Mesendoderm (in vitro differentiated cells): ENCODE measurements at regions not wholly inside any gene's neighbourhood (a gene's known extent, or its start where the extent isn't known, plus 50 kb on each side); places are given as distances from the start of the nearest gene placed in this dataset.

ENCODE experiments used
- DNase-seq: peaks from one replicate; pipeline ENCODE4 v3.0.0; 2013
- H2AK5ac ChIP-seq: 2 replicates; pipeline ENCODE4 v1.6.1; 2013; ENCODE audit warnings: low read length, inconsistent platforms
- H2BK120ac ChIP-seq: 2 replicates; pipeline ENCODE4 v1.6.1; 2013; ENCODE audit warnings: low read depth, mild to moderate bottlenecking, low read length, moderate library complexity, mixed read lengths
- H2BK15ac ChIP-seq: replicated peaks from 2 replicates; pipeline ENCODE4 v1.6.1; 2013; ENCODE audit warnings: low read depth, mild to moderate bottlenecking, moderate library complexity
- H2BK5ac ChIP-seq: 2 replicates; pipeline ENCODE4 v1.6.1; 2013; ENCODE audit warnings: low read length, inconsistent platforms
- H3K18ac ChIP-seq: 2 replicates; pipeline ENCODE4 v1.6.1; 2013; ENCODE audit warnings: mild to moderate bottlenecking, low read length, mixed read lengths
- H3K23ac ChIP-seq: one replicate; pipeline ENCODE4 v1.6.1; 2013; ENCODE audit warnings: low read length
- H3K27ac ChIP-seq: 2 replicates; pipeline ENCODE4 v1.5.1; 2013; ENCODE audit warnings: low read depth, mild to moderate bottlenecking, inconsistent platforms, low read length, moderate library complexity
- H3K27me3 ChIP-seq: 2 replicates; pipeline ENCODE4 v1.6.1; 2013; ENCODE audit warnings: low read length, control low read depth, mild to moderate bottlenecking, inconsistent platforms; ENCODE audit not compliant: insufficient read depth, poor library complexity
- H3K36me3 ChIP-seq: 2 replicates; pipeline ENCODE4 v1.6.1; 2013; ENCODE audit warnings: low read length, inconsistent platforms; ENCODE audit not compliant: control insufficient read depth, insufficient read depth
- H3K4ac ChIP-seq: one replicate; pipeline ENCODE4 v1.6.1; 2013; ENCODE audit warnings: low read depth, mild to moderate bottlenecking, low read length, moderate library complexity
- H3K4me1 ChIP-seq: 2 replicates; pipeline ENCODE4 v1.6.1; 2013; ENCODE audit warnings: low read depth, low read length, inconsistent platforms; ENCODE audit not compliant: control insufficient read depth
- H3K4me2 ChIP-seq: 2 replicates; pipeline ENCODE4 v1.6.1; 2013; ENCODE audit warnings: low read length
- H3K4me3 ChIP-seq: 2 replicates; pipeline ENCODE4 v1.5.1; 2013; ENCODE audit warnings: mild to moderate bottlenecking, low read length
- H3K56ac ChIP-seq: one replicate; pipeline ENCODE4 v1.6.1; 2013; ENCODE audit warnings: low read length
- H3K79me1 ChIP-seq: 2 replicates; pipeline ENCODE4 v1.6.1; 2013; ENCODE audit warnings: low read length, inconsistent platforms
- H3K79me2 ChIP-seq: 2 replicates; pipeline ENCODE4 v1.6.1; 2013; ENCODE audit warnings: mild to moderate bottlenecking, low read length; ENCODE audit not compliant: control insufficient read depth, insufficient read depth
- H3K9ac ChIP-seq: 2 replicates; pipeline ENCODE4 v1.6.1; 2013; ENCODE audit warnings: low read length, inconsistent platforms
- H4K5ac ChIP-seq: one replicate; pipeline ENCODE4 v1.6.1; 2013; ENCODE audit warnings: low read length
- H4K8ac ChIP-seq: one replicate; pipeline ENCODE4 v1.6.1; 2013; ENCODE audit warnings: low read depth, mild to moderate bottlenecking, control low read depth, low read length, moderate library complexity
- WGBS: extraction: QIAGEN DNeasy Blood & Tissue Kit; methylation state at CpG from one replicate; pipeline ENCODE4 v1.1.7; 2013; ENCODE audit warnings: low lambda C conversion rate, missing lambda C conversion rate; ENCODE audit not compliant: insufficient coverage; ENCODE audit errors: extremely low coverage; 5-methylcytosine and 5-hydroxymethylcytosine counted together

- Histone ChIP-seq H3K79me1 (no peaks in the 10 kb centered on the region), H4K8ac (no peak overlapping the region), H3K56ac (no peak overlapping the region), H2AK5ac (no peak overlapping the region), H2BK5ac (no peak overlapping the region), H3K4me1 (no peaks in the 10 kb centered on the region), H3K27me3 (no peaks in the 10 kb centered on the region), H3K36me3 (no peaks in the 10 kb centered on the region), H4K5ac (no peak overlapping the region), H3K4me3 (no peak overlapping the region), H2BK15ac (no peak overlapping the region), H3K23ac (no peak overlapping the region), H3K9ac (no peak overlapping the region), H3K27ac (no peak overlapping the region), H3K18ac (no peak overlapping the region), H3K4me2 (no peak overlapping the region), H3K4ac (no peak overlapping the region), H3K79me2 (no peaks in the 10 kb centered on the region), H2BK120ac (no peak overlapping the region)
- WGBS = no CpG with 5 or more reads among the region's 7 CpGs
- no peak for DNase-seq
Measured at GRCh38 chr6:53436526-53437303, 88.0 kb upstream of the ELOVL5 start.

- no peak overlapping the region for H2BK5ac ChIP-seq
- no peak overlapping the region for H3K27ac ChIP-seq
- no CpG with 5 or more reads among the region's 2 CpGs for WGBS
- H3K9ac ChIP-seq = no peak overlapping the region
- H3K4me1 ChIP-seq = no peaks in the 10 kb centered on the region
- H3K4me2 ChIP-seq = no peak overlapping the region
- H3K4me3 ChIP-seq = no peak overlapping the region
- no peak overlapping the region for H3K23ac ChIP-seq
- H3K79me2 ChIP-seq = no peaks in the 10 kb centered on the region
- no peak overlapping the region for H4K5ac ChIP-seq
- H3K56ac ChIP-seq = no peak overlapping the region
- H3K18ac ChIP-seq = no peak overlapping the region
- no peaks in the 10 kb centered on the region for H3K27me3 ChIP-seq
- H2AK5ac ChIP-seq = no peak overlapping the region
- H3K4ac ChIP-seq = no peak overlapping the region
- no peak for DNase-seq
- no peak overlapping the region for H2BK120ac ChIP-seq
- no peaks in the 10 kb centered on the region for H3K36me3 ChIP-seq
- no peaks in the 10 kb centered on the region for H3K79me1 ChIP-seq
- no peak overlapping the region for H4K8ac ChIP-seq
- H2BK15ac ChIP-seq = no peak overlapping the region
Measured at GRCh38 chr6:53433951-53434285, 85.2 kb upstream of the ELOVL5 start.

GRCh38 chr6:53433261-53433950, 84.7 kb upstream of the ELOVL5 start:
- H3K4me3 ChIP-seq = no peak overlapping the region
- no peak overlapping the region for H3K23ac ChIP-seq
- no peak overlapping the region for H2BK5ac ChIP-seq
- H3K4me1 ChIP-seq = no peaks in the 10 kb centered on the region
- H3K4ac ChIP-seq = no peak overlapping the region
- no peak overlapping the region for H3K27ac ChIP-seq
- H2BK120ac ChIP-seq = no peak overlapping the region
- H3K79me2 ChIP-seq = no peaks in the 10 kb centered on the region
- H3K27me3 ChIP-seq = no peaks in the 10 kb centered on the region
- H3K56ac ChIP-seq = no peak overlapping the region
- WGBS = no CpG with 5 or more reads among the region's 4 CpGs
- H2AK5ac ChIP-seq = no peak overlapping the region
- H3K4me2 ChIP-seq = no peak overlapping the region
- no peak for DNase-seq
- no peak overlapping the region for H3K9ac ChIP-seq
- no peak overlapping the region for H3K18ac ChIP-seq
- H4K8ac ChIP-seq = no peak overlapping the region
- no peaks in the 10 kb centered on the region for H3K79me1 ChIP-seq
- H3K36me3 ChIP-seq = no peaks in the 10 kb centered on the region
- no peak overlapping the region for H4K5ac ChIP-seq
- no peak overlapping the region for H2BK15ac ChIP-seq

- H3K27ac ChIP-seq = no peak overlapping the region
- H3K4ac ChIP-seq = no peak overlapping the region
- no peaks in the 10 kb centered on the region for H3K4me1 ChIP-seq
- H2BK15ac ChIP-seq = no peak overlapping the region
- H2AK5ac ChIP-seq = no peak overlapping the region
- H2BK5ac ChIP-seq = no peak overlapping the region
- no peak overlapping the region for H3K56ac ChIP-seq
- H3K4me2 ChIP-seq = no peak overlapping the region
- no peak overlapping the region for H3K9ac ChIP-seq
- no peaks in the 10 kb centered on the region for H3K36me3 ChIP-seq
- no peak overlapping the region for H2BK120ac ChIP-seq
- no peaks in the 10 kb centered on the region for H3K27me3 ChIP-seq
- no peak overlapping the region for H3K23ac ChIP-seq
- H4K8ac ChIP-seq = no peak overlapping the region
- no peak overlapping the region for H3K18ac ChIP-seq
- WGBS = no CpG with 5 or more reads among the region's 8 CpGs
- H4K5ac ChIP-seq = no peak overlapping the region
- H3K79me2 ChIP-seq = no peaks in the 10 kb centered on the region
- H3K79me1 ChIP-seq = no peaks in the 10 kb centered on the region
- no peak overlapping the region for H3K4me3 ChIP-seq
- no peak for DNase-seq
Measured at GRCh38 chr6:53432318-53433161, 83.8 kb upstream of the ELOVL5 start.

- no peaks in the 10 kb centered on the region for H3K4me1 ChIP-seq
- no peak overlapping the region for H3K4ac ChIP-seq
- H3K4me3 ChIP-seq = no peak overlapping the region
- H3K9ac ChIP-seq = no peak overlapping the region
- no peak overlapping the region for H4K5ac ChIP-seq
- no peak overlapping the region for H3K27ac ChIP-seq
- H3K4me2 ChIP-seq = no peak overlapping the region
- H3K56ac ChIP-seq = no peak overlapping the region
- H3K18ac ChIP-seq = no peak overlapping the region
- H4K8ac ChIP-seq = no peak overlapping the region
- H3K79me2 ChIP-seq = no peaks in the 10 kb centered on the region
- H3K27me3 ChIP-seq = no peaks in the 10 kb centered on the region
- H3K36me3 ChIP-seq = no peaks in the 10 kb centered on the region
- H2BK5ac ChIP-seq = no peak overlapping the region
- no peak overlapping the region for H3K23ac ChIP-seq
- no peak overlapping the region for H2AK5ac ChIP-seq
- no peak overlapping the region for H2BK15ac ChIP-seq
- H3K79me1 ChIP-seq = no peaks in the 10 kb centered on the region
- H2BK120ac ChIP-seq = no peak overlapping the region
- no CpG with 5 or more reads among the region's 4 CpGs for WGBS
- DNase-seq = no peak
Measured at GRCh38 chr6:53431704-53432103, 83.0 kb upstream of the ELOVL5 start.
